ENCODE measurements at regions not wholly inside any gene's neighbourhood (a gene's known extent, or its start where the extent isn't known, plus 50 kb on each side); places are given as distances from the start of the nearest gene placed in this dataset.

- TF ChIP-seq, protein P1, sequence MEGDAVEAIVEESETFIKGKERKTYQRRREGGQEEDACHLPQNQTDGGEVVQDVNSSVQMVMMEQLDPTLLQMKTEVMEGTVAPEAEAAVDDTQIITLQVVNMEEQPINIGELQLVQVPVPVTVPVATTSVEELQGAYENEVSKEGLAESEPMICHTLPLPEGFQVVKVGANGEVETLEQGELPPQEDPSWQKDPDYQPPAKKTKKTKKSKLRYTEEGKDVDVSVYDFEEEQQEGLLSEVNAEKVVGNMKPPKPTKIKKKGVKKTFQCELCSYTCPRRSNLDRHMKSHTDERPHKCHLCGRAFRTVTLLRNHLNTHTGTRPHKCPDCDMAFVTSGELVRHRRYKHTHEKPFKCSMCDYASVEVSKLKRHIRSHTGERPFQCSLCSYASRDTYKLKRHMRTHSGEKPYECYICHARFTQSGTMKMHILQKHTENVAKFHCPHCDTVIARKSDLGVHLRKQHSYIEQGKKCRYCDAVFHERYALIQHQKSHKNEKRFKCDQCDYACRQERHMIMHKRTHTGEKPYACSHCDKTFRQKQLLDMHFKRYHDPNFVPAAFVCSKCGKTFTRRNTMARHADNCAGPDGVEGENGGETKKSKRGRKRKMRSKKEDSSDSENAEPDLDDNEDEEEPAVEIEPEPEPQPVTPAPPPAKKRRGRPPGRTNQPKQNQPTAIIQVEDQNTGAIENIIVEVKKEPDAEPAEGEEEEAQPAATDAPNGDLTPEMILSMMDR (IDR thresholded peaks at IDR 0.05): no peak
- TF ChIP-seq EZH2 (IDR thresholded peaks at IDR 0.05; ENCODE audit: borderline replicate concordance, insufficient read depth, low read depth, low read length, poor library complexity, severe bottlenecking): no peak
These were observed 113.5 kb upstream of the RASA1 start for GRCh38 chr5:87154191-87154590.

Data from B cell (primary cell).